8988T (cell line): ENCODE measurements at regions not wholly inside any gene's neighbourhood (a gene's known extent, or its start where the extent isn't known, plus 50 kb on each side); places are given as distances from the start of the nearest gene placed in this dataset.
"Not testable (repeated sequence)": the region's sequence is repeated elsewhere in the genome, so short reads cannot be mapped to it uniquely, and the experiment has no call there.

Experiments used
- DNase-seq: peaks from one replicate; pipeline ENCODE4 v3.0.0; 2011

DNA sequence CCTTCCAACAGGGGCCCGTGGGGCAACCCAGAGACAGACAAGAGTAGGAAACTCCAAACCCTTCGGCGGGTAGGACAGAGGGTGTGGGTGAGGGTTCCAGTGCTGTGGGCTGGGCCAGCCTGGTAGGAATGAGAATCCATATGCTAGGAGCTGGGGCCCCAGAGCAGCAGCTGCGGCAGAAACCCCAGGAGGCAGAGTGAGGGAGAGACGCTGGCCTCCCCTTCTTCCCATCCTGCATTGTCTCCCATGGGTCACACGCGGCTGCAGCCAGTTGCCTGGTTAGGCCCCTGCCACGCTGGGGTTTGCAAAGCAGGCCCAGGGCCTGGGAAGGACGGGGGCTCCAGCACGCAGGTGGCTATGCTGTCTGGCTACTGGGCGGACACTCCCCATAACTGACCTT, 113.1 kb upstream of the CCZ1B start:
- not testable (repeated sequence) for DNase-seq

GRCh38 chr7:6939896-6940295, 113.8 kb upstream of the CCZ1B start:
- DNase-seq, result not testable (repeated sequence)

GRCh38 chr7:6946873-6947272, 120.8 kb upstream of the CCZ1B start:
- DNase-seq, result not testable (repeated sequence)

GRCh38 chr7:6950231-6950630, 124.2 kb upstream of the CCZ1B start:
- DNase-seq, result not testable (repeated sequence)

- DNase-seq, result not testable (repeated sequence)
These were observed 125.5 kb upstream of the CCZ1B start for GRCh38 chr7:6951553-6951952.

- DNase-seq, result not testable (repeated sequence)
These were observed 127.2 kb upstream of the CCZ1B start for GRCh38 chr7:6953138-6953797.

DNA sequence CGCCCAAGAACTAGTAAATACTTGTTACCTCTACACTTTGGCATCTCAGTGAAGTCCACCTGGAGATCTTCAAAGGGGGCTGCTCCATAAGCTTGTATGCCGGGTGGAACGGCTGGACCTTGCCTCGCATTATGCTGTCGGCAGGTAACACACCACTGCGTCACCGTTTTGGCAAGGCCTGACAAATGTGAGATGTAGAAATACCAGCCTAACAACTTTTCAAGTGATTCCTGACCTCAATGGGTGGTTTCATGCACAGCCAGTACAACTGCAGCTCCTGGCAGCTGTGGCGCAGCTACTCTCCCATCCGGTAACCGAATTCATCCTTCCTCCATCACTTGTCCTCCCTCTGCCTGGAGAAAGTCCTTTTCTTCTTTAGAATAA, 127.7 kb upstream of the CCZ1B start:
- not testable (repeated sequence) for DNase-seq

- not testable (repeated sequence) for DNase-seq
These were observed 129.3 kb upstream of the CCZ1B start for GRCh38 chr7:6955385-6955784.

GRCh38 chr7:6955990-6956566, 130.0 kb upstream of the CCZ1B start:
- not testable (repeated sequence) for DNase-seq

- not testable (repeated sequence) for DNase-seq
These were observed 132.3 kb upstream of the CCZ1B start for GRCh38 chr7:6958371-6958770.

DNA sequence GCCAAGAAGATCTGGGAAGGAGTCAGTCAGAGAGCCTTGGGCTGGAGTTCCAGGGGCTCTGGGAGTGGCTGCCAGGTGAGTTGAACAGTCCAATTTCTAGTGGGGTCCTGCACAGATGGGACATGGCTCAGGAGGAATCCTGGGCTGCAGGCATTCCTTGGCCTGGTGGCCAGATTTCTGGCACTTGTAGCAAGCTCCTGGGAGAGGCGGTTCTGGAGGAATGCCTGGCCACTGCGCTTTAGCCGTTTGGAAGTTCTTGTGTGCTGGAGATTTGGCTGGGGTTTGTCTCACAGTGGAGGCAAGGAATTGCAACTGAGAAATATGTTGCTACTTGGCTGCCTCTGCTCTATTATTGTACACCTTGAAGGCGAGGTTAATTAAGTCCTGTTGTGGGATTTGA, 133.9 kb upstream of the CCZ1B start:
- not testable (repeated sequence) for DNase-seq

- not testable (repeated sequence) for DNase-seq
These were observed 136.8 kb upstream of the CCZ1B start for GRCh38 chr7:6962871-6963270.

DNA sequence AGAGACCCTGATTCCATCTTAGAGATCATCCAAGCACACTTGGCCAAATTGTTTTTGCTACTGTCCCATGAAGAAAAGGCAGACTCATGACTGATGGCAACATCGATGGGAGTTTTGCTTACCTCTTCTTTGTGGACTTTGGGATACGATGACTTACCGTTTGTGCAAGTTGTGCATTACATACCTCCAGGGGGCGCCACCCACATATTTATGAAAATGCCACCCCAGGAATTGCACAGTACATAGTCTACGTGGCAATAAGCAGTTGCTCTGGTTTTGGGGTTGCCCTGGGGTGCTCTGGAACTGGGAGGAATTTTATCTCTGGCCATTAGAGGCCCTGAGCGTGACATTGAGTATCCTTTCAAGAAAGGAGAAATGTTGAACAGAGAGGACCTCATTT, 139.0 kb upstream of the CCZ1B start:
- DNase-seq, result not testable (repeated sequence)

DNA sequence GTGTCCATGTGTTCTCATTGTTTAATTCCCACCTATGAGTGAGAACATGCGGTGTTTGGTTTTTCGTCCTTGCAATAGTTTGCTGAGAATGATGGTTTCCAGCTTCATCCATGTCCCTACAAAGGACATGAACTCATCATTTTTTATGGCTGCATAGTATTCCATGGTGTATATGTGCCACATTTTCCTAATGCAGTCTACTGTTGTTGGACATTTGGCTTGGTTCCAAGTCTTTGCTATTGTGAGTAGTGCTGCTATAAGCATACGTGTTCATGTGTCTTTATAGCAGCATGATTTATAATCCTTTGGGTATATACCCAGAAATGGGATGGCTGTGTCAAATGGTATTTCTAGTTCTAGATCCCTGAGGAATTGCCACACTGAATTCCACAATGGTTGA, 144.1 kb upstream of the CCZ1B start:
- DNase-seq, result not testable (repeated sequence)

GRCh38 chr7:6974876-6975275, 148.8 kb upstream of the CCZ1B start:
- not testable (repeated sequence) for DNase-seq

- DNase-seq, result not testable (repeated sequence)
These were observed 149.3 kb upstream of the CCZ1B start for GRCh38 chr7:6975346-6975745.

GRCh38 chr7:6977368-6977767, 151.3 kb upstream of the CCZ1B start:
- DNase-seq, result not testable (repeated sequence)

DNA sequence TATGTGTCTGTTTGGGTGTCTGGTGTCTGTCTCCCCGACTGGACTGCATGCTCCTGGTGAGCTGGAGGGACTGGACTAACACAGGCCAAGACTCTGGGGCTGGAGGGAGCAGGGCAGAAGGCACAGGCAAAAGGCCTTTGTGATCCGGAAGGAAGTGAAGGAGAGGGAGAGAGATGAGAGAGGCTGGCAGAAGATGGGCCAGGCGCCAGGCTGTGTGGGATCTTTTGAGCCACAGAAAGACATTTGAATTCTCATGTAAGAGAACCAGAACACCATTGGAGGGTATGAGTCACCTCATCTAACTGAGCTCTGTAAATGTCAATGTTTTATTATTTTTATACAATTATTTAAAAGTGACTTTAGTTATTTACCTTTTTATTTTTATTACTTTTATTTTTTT, 152.3 kb upstream of the CCZ1B start:
- not testable (repeated sequence) for DNase-seq

DNA sequence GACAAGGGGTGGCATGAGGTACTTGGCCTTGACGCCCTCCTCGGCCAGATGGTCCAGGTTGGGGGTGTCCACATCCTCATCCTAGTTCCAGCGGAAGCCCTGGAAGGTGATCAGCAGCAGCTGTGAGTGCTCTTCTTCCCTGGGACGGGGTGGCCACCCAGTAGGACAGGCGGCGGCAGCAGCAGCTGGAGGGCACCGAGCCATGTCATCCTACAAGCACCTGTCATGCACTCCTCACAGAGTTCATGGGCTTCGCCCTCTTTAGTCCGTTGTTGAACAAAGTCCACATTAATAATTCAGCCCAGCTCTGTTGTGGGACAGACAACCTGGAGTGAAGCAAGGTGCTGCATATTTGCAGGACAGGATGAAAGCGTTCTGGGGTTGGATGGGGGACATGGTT, 153.4 kb upstream of the CCZ1B start:
- not testable (repeated sequence) for DNase-seq

DNA sequence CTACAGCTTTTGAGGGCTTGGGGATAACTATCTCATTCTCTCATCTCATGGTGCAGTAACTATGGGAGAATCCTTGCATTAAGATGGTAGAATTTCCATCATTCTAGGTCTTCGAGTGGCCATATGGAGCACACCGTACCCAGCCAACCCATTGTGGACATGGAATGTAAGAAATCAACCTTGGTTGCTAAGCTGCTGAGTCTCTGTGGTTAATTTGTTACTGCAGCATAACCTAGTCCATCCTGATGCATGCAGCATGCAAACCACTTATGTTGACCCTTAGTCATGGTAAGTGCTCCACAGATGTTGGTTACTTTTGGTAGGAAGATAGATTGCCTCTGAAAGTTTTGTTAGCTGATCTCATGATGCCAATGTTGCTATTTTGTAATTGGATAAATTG, 156.3 kb upstream of the CCZ1B start:
- DNase-seq, result not testable (repeated sequence)

DNA sequence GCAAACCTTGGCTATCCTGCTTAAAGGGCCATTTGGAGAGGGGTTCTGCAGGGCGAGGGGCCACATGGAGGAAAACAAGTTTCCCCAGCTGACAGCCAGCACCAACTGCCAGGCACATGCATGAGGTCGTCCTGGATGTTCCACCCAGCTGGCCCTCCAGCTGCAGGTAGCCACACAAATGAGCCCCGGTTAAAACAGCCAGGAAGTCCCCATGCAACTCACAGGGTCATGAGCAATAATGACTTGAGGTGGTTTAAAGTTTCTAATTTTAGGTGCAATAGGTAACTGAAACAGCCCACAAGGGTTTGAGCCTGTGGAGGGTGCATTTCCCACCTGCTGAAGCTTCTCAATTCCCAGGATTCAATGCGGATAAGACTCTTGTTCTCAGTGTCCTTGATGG, 160.8 kb upstream of the CCZ1B start:
- not testable (repeated sequence) for DNase-seq

DNA sequence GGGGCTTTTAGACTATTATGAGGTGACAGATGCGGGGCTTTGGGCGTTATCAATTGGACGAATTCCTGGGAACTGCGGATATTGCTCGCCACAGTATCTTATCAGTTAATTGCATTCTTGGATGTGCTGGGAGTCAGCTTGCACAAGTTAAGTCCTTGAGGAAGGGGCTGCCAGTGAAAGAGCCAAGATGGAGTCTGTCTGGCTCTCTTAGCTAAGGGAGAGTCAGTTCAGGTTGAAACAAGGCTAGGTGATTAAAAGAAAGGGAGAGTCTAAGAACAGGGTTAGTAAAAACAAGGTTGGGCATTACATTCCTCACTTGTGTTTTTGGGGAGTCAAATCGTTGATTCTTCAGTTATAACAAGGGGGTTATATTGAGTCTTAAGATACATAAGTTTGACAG, 162.5 kb upstream of the CCZ1B start:
- not testable (repeated sequence) for DNase-seq

- DNase-seq, result not testable (repeated sequence)
These were observed 163.9 kb upstream of the CCZ1B start for GRCh38 chr7:6989968-6990367.

GRCh38 chr7:6990426-6991152, 164.5 kb upstream of the CCZ1B start:
- not testable (repeated sequence) for DNase-seq
